GM12873 (cell line): ENCODE measurements at regions not wholly inside any gene's neighbourhood (a gene's known extent, or its start where the extent isn't known, plus 50 kb on each side); places are given as distances from the start of the nearest gene placed in this dataset.

Experiments used
- TF ChIP-seq, protein P1 (sequence below): IDR thresholded peaks from 2 replicates; pipeline ENCODE4 v1.5.1; 2012; ENCODE audit warnings: low read depth, mild to moderate bottlenecking, moderate library complexity, low read length, control low read depth; ENCODE audit not compliant: insufficient read depth; ENCODE audit errors: missing control alignments

DNA sequence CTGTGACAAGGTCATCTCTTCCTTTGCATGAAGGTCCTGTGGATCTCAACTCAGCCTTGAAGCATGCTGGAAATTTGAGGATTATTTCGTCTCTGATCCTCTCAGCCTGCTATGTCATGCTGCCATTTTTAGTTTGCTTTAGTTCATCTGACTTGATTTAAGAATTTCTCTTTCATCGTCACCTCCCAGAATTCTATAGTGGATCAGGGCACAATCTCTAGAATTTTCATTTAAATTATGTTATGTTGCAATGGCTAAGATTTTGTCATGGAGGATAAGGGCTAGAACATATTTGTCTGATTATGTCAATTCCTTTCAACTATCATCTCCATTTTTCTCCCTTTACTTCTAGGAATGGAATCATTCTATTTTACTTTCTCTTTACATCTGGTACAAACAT, 98.8 kb downstream of the PCDH10 start:
- TF ChIP-seq, protein P1, sequence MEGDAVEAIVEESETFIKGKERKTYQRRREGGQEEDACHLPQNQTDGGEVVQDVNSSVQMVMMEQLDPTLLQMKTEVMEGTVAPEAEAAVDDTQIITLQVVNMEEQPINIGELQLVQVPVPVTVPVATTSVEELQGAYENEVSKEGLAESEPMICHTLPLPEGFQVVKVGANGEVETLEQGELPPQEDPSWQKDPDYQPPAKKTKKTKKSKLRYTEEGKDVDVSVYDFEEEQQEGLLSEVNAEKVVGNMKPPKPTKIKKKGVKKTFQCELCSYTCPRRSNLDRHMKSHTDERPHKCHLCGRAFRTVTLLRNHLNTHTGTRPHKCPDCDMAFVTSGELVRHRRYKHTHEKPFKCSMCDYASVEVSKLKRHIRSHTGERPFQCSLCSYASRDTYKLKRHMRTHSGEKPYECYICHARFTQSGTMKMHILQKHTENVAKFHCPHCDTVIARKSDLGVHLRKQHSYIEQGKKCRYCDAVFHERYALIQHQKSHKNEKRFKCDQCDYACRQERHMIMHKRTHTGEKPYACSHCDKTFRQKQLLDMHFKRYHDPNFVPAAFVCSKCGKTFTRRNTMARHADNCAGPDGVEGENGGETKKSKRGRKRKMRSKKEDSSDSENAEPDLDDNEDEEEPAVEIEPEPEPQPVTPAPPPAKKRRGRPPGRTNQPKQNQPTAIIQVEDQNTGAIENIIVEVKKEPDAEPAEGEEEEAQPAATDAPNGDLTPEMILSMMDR: no peak

DNA sequence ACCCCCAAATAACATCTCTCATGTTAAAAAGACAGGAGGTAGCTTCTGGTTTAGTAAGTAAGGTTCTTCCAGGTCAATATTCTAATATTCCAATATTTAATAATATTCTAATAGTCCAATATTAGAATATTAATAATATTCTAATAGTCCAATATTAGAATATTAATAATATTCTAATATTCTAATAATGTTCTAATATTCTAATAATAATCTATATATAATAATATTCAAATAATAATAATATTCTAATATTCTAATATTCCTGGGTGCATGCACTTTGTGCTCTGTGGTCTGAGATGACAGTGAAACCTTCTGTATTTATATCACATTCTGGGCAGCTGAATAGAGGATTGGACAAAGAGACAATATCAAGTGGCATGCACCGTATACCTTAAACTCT, 96.1 kb downstream of the PCDH10 start:
- TF ChIP-seq, protein P1: no peak
